Activated naive CD4-positive, alpha-beta T cell treated with anti-CD3 and anti-CD28 coated beads, Interleukin-2, amount 50 U/mL, for 72 hours (primary cell): ENCODE measurements at regions not wholly inside any gene's neighbourhood (a gene's known extent, or its start where the extent isn't known, plus 50 kb on each side); places are given as distances from the start of the nearest gene placed in this dataset.

Experiments used
- ATAC-seq, 2 donors: fragments of 150-1000 bp; cut with Tn5 transposase; 2 replicates each; pipeline ENCODE4 v1.10.0; 2021; ENCODE audit warnings: mild to moderate bottlenecking in 2 of 2, moderate library complexity in 2 of 2
- DNase-seq, 2 donors: peaks; one replicate each; pipeline ENCODE4 v3.0.0; 2021 to 2022; ENCODE audit warnings: low spot score in 2 of 2
- H3K27ac Mint-ChIP-seq, 2 donors: one replicate each; pipeline ENCODE4 v1.8.0; 2022; ENCODE audit warnings: mild to moderate bottlenecking in 2 of 2, mixed read lengths in 2 of 2
- H3K36me3 Mint-ChIP-seq, 2 donors: one replicate each; pipeline ENCODE4 v1.8.0; 2022; ENCODE audit warnings: mixed read lengths in 2 of 2
- H3K9me3 Mint-ChIP-seq, 2 donors: one replicate each; pipeline ENCODE4 v1.8.0; 2022; ENCODE audit warnings: mixed read lengths in 2 of 2

- ATAC-seq (no peak), DNase-seq (no peak)
- H3K27ac Mint-ChIP-seq, result no peak overlapping the region
- no peaks in the 10 kb centered on the region for H3K36me3 Mint-ChIP-seq
- peaks cover 0 to 3% of the 10 kb centered on the region in 2 donors for H3K9me3 Mint-ChIP-seq
Observed at GRCh38 chr5:31023105-31023504, 170.4 kb upstream of the CDH6 start.

- ATAC-seq, result no peak
- no peak for DNase-seq
- H3K27ac Mint-ChIP-seq, result no peak overlapping the region
- H3K9me3 Mint-ChIP-seq, result peaks cover 5 to 10% of the 10 kb centered on the region in 2 donors
- no peaks in the 10 kb centered on the region for H3K36me3 Mint-ChIP-seq
Observed at GRCh38 chr5:31021181-31021624, 172.3 kb upstream of the CDH6 start.

GRCh38 chr5:31008231-31008630 lies 185.3 kb upstream of the CDH6 start:
- peaks cover 0 to 8% of the 10 kb centered on the region in 2 donors for H3K36me3 Mint-ChIP-seq
- H3K9me3 Mint-ChIP-seq, result peaks cover 25 to 44% of the 10 kb centered on the region in 2 donors
- no peak overlapping the region for H3K27ac Mint-ChIP-seq
- DNase-seq, result no peak
- no peak for ATAC-seq

GRCh38 chr5:31007672-31008071 lies 185.8 kb upstream of the CDH6 start:
- DNase-seq, result no peak
- no peak for ATAC-seq
- Mint-ChIP-seq H3K9me3 (peaks cover 25 to 44% of the 10 kb centered on the region in 2 donors), H3K36me3 (peaks cover 0 to 8% of the 10 kb centered on the region in 2 donors), H3K27ac (no peak overlapping the region)

- Mint-ChIP-seq H3K36me3 (no peaks in the 10 kb centered on the region), H3K27ac (no peak overlapping the region)
- ATAC-seq, result no peak
Observed at GRCh38 chr5:31000287-31000686, 193.2 kb upstream of the CDH6 start.

GRCh38 chr5:30997681-30998080 lies 195.8 kb upstream of the CDH6 start:
- DNase-seq (no peak), ATAC-seq (no peak)
- H3K27ac Mint-ChIP-seq, result no peak overlapping the region
- H3K9me3 Mint-ChIP-seq, result peaks cover 14 to 20% of the 10 kb centered on the region in 2 donors
- no peaks in the 10 kb centered on the region for H3K36me3 Mint-ChIP-seq

More at GRCh38 chr5:31000287-31000686, 193.2 kb upstream of the CDH6 start:
- peaks cover 14 to 26% of the 10 kb centered on the region in 2 donors for H3K9me3 Mint-ChIP-seq
- no peak for DNase-seq

- no peak overlapping the region for H3K27ac Mint-ChIP-seq
- no peak for ATAC-seq
- H3K9me3 Mint-ChIP-seq, result peaks cover 9 to 21% of the 10 kb centered on the region in 2 donors
- no peak for DNase-seq
- H3K36me3 Mint-ChIP-seq, result no peaks in the 10 kb centered on the region
Observed at GRCh38 chr5:30994902-30995301, 198.6 kb upstream of the CDH6 start.

GRCh38 chr5:30994176-30994575 lies 199.3 kb upstream of the CDH6 start:
- H3K9me3 Mint-ChIP-seq, result peaks cover 6 to 21% of the 10 kb centered on the region in 2 donors
- no peak overlapping the region for H3K27ac Mint-ChIP-seq
- no peak for ATAC-seq
- no peak for DNase-seq
- H3K36me3 Mint-ChIP-seq, result no peaks in the 10 kb centered on the region

- no peak overlapping the region for H3K27ac Mint-ChIP-seq
- H3K36me3 Mint-ChIP-seq, result no peaks in the 10 kb centered on the region
- no peak for DNase-seq
- ATAC-seq, result no peak
- H3K9me3 Mint-ChIP-seq, result peaks cover 8 to 27% of the 10 kb centered on the region in 2 donors
Observed at GRCh38 chr5:30991462-30991861, 202.0 kb upstream of the CDH6 start.

GRCh38 chr5:30981576-30981975 lies 211.9 kb upstream of the CDH6 start:
- no peaks in the 10 kb centered on the region for H3K36me3 Mint-ChIP-seq
- H3K27ac Mint-ChIP-seq, result no peak overlapping the region
- H3K9me3 Mint-ChIP-seq, result peaks cover 16 to 19% of the 10 kb centered on the region in 2 donors
- no peak for ATAC-seq
- DNase-seq, result no peak

- DNase-seq, result no peak
- Mint-ChIP-seq H3K36me3 (no peaks in the 10 kb centered on the region), H3K27ac (no peak overlapping the region), H3K9me3 (peaks cover 10 to 13% of the 10 kb centered on the region in 2 donors)
- no peak for ATAC-seq
Observed at GRCh38 chr5:30968971-30969370, 224.5 kb upstream of the CDH6 start.

GRCh38 chr5:30960036-30960435 lies 233.4 kb upstream of the CDH6 start:
- Mint-ChIP-seq H3K9me3 (peaks cover 6 to 12% of the 10 kb centered on the region in 2 donors), H3K36me3 (no peaks in the 10 kb centered on the region), H3K27ac (no peak overlapping the region)
- ATAC-seq (no peak), DNase-seq (no peak)

GRCh38 chr5:30959238-30959637 lies 234.2 kb upstream of the CDH6 start:
- no peak for ATAC-seq
- Mint-ChIP-seq H3K36me3 (no peaks in the 10 kb centered on the region), H3K9me3 (peaks cover 3 to 11% of the 10 kb centered on the region in 2 donors), H3K27ac (no peak overlapping the region)
- DNase-seq, result no peak

- Mint-ChIP-seq H3K36me3 (peaks cover 0 to 4% of the 10 kb centered on the region in 2 donors), H3K27ac (no peak overlapping the region), H3K9me3 (peaks cover 9 to 11% of the 10 kb centered on the region in 2 donors)
- no peak for DNase-seq
- no peak for ATAC-seq
Observed at GRCh38 chr5:30957591-30957990, 235.9 kb upstream of the CDH6 start.

- DNase-seq (no peak), ATAC-seq (no peak)
- Mint-ChIP-seq H3K36me3 (peaks cover 0 to 4% of the 10 kb centered on the region in 2 donors), H3K27ac (no peak overlapping the region), H3K9me3 (peaks cover 9 to 11% of the 10 kb centered on the region in 2 donors)
Observed at GRCh38 chr5:30956251-30956650, 237.2 kb upstream of the CDH6 start.

- no peaks in the 10 kb centered on the region for H3K36me3 Mint-ChIP-seq
- H3K9me3 Mint-ChIP-seq, result peaks cover 5 to 13% of the 10 kb centered on the region in 2 donors
- no peak overlapping the region for H3K27ac Mint-ChIP-seq
- no peak for ATAC-seq
- no peak for DNase-seq
Observed at GRCh38 chr5:30937070-30937469, 256.4 kb upstream of the CDH6 start.

GRCh38 chr5:30933599-30933998 lies 259.9 kb upstream of the CDH6 start:
- no peak for ATAC-seq
- peaks cover 10 to 20% of the 10 kb centered on the region in 2 donors for H3K9me3 Mint-ChIP-seq
- no peak overlapping the region for H3K27ac Mint-ChIP-seq
- H3K36me3 Mint-ChIP-seq, result peaks cover 0 to 5% of the 10 kb centered on the region in 2 donors
- DNase-seq, result no peak

- DNase-seq (no peak), ATAC-seq (no peak)
- H3K27ac Mint-ChIP-seq, result no peak overlapping the region
- peaks cover 12 to 24% of the 10 kb centered on the region in 2 donors for H3K9me3 Mint-ChIP-seq
- peaks cover 0 to 5% of the 10 kb centered on the region in 2 donors for H3K36me3 Mint-ChIP-seq
Observed at GRCh38 chr5:30932273-30933017, 261.0 kb upstream of the CDH6 start.
